ENCODE measurements at regions not wholly inside any gene's neighbourhood (a gene's known extent, or its start where the extent isn't known, plus 50 kb on each side); places are given as distances from the start of the nearest gene placed in this dataset.

GRCh38 chr10:128712661-128713400 is 586.6 kb upstream of the MKI67 start:
- no peak for TF ChIP-seq CTCF (conservative IDR thresholded peaks at IDR 0.05 in 1 of 2, IDR thresholded peaks at IDR 0.05 in 1 of 2; ENCODE audit: extremely low read depth in 1 of 2, insufficient read depth in 1 of 2, low read depth in 1 of 2, low read length in 2 of 2)
- TF ChIP-seq EZH2 (IDR thresholded peaks at IDR 0.05; ENCODE audit: borderline replicate concordance, low read length) = no peak

All from mammary epithelial cell (primary cell).